GM21717 (cell line): ENCODE measurements at regions not wholly inside any gene's neighbourhood (a gene's known extent, or its start where the extent isn't known, plus 50 kb on each side); places are given as distances from the start of the nearest gene placed in this dataset.
"Not testable (repeated sequence)": the region's sequence is repeated elsewhere in the genome, so short reads cannot be mapped to it uniquely, and the experiment has no call there.

Experiments
- ATAC-seq: cut with Tn5 transposase; IDR thresholded peaks from one replicate; pipeline ENCODE4 v1.9.1; 2021; ENCODE audit warnings: mild to moderate bottlenecking, moderate library complexity; ENCODE audit not compliant: unreplicated experiment

DNA sequence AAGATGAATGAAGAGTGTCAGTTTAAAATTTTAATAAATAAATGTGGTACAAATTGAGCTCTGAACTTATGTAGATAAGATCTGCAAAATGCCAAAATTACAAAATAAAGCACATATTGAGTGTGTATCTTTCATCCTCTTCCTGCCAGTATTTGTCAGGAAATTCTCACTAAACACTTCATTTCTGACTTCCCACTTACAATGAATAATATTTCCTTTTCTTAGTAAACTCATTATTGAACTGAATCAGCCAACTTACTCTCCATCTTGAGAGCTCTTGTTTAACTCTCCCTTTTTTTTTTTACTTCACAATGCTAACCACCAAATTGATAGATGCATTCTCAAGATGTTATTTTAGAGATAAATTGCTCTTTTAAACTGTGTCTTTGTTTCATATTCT, 1230.2 kb downstream of the JRKL start:
- ATAC-seq: no peak

DNA sequence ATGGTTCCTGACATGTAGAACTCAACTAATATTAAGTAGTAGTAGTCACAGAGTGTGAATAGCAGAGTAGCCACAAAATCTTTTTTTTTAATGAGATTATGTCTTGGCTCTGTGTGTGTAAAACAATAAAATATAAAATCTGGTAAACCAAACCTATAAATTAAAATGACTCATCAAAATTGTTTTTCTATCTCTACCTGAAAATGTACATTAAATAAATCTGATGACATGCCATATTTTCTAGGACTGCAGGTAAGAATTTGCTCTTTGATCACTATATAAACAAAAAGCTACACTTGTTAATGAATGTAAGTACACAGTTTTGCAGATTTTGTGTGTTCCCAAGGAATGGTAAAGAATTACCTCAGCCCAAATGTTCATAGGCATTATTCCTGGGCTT, 1231.5 kb downstream of the JRKL start:
- no peak for ATAC-seq

DNA sequence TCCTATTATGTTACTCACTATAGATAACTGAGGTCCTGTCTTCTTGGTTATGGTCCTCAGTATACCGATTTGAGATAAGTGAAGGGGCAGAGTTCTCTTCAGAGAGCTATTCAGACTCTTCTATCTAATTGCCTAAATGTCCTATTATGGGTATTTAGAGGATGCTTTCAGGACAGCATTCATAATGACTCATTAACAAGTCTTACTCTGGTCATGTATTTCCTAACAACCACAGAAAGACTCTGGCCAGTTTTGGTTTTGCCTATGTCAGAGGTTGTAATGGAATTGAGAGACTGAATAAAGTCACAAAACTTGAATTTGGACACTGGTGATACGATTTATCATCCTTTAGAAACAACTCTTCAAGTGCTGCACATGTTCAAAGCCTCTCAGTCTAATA, 1233.0 kb downstream of the JRKL start:
- no peak for ATAC-seq

DNA sequence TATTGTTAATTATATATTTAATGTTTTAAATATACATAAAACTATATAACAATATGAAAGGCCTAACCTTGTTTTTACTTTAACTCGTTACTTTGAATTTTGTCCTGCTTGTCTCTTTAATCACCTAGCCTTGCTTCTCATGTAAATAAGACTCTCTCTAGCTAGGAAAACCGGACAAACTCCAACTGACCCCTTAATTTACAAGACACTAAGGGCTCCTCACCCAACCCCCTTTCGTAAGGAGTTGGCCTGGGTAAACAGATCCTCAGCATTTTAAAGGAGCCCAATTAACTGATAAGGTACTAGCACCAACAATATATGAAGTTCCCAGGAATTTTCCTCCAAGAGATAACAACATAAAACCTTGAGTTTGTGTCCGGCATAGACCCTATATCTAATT, 1246.9 kb downstream of the JRKL start:
- not testable (repeated sequence) for ATAC-seq

DNA sequence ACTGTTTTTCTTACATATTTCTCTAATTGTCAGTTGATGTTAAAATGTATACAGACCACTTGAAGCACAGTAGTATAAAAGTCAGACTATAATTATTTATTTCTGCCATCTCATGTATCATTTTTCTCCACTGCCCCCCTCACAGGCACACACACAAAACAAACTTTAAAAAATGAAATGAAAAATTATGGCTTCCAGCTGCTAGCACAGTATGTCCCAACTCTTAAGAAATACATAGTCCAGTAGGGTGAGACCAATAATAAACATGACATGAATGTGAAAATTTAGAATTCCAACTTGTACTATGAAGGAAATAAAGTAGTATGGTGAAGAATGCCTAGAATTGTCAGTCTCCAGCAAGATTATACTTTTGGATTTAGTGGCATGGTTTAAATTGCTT, 1247.9 kb downstream of the JRKL start:
- ATAC-seq: no peak

DNA sequence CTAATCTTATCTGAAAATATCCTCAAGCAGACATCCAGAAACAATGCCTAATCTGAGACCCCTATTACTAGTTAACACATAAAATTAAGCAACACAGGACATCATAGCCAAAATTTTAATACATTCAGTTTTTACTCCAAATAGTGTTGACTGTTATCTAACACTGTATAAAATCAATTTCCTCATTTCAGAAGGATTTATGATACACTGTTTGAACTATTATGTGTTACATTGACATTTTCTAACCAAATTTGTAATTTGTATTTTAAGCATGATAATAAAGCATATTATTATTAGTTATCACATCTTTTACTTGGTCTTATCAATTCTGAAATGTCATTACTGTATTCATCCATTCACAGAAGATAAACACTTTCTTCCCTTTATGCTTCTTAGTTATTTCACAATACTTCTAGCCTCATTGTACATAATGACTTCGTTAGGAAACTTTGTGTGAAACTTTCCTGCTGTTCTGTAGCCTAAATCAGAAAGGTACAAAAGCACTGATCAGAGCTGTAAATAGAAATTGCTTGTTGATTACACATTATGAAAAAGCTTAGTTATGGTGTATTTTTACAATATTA, 1248.9 kb downstream of the JRKL start:
- ATAC-seq: no peak

DNA sequence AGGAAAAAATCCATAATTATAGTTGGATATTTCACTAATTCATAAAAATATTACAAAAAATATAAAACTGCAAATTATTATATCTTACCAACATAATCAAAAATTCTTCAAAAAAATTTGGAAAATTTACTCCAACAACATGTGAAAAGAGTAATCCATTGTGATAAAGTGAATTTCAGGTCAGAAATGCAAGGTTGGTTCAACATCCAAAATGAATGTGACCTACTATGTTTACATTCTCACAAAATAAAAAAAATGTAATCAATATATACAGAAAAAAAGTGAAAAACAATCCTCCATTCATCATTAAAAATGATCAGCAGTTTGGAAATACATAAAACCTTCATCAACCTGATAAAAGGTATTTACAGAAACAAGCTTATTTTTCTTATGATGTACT, 1252.2 kb downstream of the JRKL start:
- ATAC-seq: no peak

DNA sequence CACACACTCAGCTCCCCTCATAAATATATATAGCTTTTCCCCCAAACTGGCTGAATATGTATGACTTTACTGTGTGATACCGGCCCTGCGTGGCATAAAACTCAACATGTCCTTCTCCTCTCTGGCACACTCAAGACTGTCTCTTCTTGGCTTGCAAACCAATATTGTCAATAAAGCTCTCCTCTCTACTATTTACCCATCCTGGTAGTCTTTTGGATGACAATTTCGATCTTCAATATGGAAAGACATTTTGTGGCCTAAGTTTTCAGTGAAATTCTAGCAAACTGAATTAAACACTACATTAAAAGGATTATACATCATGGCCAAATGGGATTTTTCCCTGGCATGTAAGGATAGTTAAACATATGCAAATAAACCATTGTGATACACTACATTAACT, 1255.9 kb downstream of the JRKL start:
- no peak for ATAC-seq

DNA sequence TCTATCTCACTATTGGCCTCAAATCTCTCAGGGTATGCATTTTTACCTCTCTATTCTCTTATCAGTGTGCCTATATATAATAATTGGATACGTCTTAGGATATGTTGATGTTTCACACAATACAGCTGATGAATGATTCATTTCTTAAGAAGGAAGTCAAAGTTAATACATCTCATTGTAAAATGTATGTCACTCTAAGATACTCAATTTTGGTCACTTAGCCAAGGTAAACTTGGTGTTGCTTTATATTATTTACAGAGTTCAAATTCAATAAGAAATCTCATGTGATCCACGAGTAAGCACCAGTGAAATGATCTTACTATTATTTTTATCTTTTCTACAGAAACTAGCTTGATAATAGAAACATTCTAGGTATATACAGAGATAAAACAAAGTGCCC, 1266.5 kb downstream of the JRKL start:
- no peak for ATAC-seq

DNA sequence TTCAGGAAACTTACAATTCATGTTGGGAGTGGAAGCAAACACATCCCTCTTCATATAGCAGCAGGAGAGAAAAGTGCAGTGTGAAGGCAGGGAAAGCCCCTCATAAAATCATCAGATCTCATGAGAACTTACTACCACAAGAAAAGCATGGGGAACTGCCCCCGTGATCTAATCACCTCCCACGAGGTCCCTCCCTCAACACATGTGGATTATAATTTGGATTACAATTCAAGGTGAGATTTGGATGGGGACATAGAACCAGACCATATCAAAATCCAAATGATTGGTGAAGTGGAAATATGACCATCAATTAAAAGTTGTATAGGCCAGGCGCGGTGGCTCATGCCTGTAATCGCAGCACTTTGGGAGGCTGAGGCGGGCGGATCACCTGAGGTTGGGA, 1268.0 kb downstream of the JRKL start:
- no peak for ATAC-seq

DNA sequence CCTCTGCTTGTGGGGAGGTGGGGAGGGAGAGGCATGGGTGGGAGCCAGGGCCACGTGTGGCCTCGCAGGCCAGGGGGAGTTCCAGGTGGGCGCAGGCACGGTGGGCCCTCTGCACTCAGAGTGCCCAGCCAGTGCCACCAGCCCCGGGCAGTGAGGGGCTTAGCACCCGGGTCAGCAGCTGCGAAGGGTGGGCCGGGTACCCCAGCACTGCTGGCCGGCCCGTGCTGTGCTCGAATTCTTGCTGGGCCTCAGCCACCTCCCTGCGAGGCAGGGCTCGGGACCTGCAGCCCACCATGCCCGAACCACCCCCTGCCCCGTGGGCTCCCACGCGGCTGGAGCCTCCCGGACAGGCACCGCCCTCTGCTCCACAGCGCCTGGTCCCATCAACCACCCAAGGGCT, 1277.2 kb downstream of the JRKL start:
- no peak for ATAC-seq

DNA sequence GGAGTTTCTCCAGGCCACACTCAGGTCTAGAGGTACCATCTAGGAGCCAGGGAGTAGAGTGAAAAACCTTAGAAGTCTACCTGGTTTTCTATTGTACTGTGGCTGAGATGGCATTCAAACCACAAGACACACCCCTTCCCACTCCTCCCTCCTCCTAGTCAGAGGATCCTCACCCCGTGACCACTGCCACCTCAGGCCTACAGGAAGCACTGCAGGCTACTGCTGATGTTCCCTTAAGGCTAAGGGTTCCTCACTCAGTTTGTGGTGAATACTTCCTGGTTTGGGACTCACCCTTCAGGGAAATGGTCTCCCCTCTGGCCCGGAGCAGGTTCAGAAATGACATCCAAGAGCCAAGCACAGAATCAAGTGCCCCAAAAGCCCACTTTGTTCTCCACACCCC, 1293.9 kb downstream of the JRKL start:
- ATAC-seq: peak; percentile 69

DNA sequence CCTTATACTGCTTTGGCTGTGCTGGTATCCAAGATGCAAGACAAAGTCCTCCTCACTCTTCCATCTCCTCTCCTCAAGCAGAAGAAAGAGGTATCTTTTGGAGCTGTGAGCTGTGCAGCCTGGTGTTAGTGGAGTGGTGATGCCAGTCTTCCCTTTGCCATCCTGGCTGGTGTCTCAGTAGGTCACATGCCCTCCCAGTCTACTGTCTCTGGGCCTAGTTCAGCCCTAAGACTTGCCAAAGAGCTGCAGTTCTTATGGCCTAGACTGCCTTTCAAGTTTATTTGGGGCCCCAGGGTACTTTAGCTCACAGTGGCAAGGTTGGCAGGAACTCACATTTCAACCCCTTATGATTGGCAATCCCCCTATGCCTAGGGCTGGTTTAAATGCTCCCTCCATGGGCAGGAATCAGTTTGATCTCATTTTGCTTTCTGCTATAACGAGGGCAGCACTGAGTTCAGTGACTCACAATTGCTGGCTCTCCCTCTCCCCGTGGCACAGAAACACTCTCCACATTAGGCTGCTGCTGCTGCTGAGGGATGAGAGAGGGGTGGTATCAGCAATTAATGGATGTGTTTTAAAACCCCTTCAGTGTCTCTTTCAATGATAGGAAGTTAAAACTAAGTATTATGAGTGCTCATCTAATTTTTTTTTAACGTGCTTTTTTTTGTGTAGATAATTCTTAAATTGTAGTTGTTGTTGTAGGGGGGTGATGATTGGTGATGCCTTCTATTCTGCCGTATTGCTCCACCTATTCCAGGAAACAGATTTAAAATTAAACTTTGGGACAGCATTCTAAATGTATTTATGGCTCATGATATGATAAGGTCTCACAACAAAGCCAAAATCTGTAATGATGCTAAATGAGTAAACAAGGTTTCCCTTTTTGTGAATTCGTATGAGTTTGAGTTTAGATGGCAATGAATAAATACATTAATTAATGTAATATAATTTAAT, 1295.0 kb downstream of the JRKL start:
- no peak for ATAC-seq

DNA sequence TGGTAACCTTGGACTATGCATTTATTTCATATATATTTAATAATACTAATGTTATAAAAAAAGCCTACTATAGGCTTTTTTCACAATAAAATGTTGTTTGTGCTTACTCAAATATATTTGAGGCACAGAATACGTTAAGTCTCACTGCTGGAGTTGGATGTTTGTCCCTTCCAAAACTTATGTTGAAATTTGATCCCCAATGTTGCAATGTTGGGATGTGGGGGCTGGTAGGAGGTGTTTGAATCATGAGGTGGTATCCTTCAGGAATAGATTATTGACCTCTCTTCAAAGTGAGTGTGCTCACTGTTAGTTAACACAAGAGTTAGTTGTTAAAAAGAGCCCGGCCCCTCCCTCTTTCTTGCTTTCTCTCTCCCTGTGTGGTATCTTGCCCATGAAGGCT, 1295.9 kb downstream of the JRKL start:
- ATAC-seq: no peak

DNA sequence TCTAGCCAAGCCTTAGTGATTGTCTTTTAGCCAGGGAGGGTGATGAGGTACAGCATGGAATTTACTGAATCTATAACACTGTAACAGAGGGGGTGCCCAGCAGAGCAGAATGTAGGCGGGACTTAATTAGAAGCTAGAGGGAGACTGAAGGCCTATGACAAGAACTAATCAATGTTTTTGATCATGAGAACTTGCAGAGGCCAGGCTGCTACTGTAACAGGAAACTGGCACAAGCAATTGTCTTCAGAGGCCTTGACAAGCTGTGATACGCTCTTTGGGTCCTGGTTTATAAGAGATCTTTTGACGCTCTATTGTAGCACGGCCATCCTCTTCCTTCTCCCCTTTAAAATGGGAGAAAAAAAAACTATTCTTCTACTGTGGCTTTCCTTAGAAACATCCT, 1297.3 kb downstream of the JRKL start:
- no peak for ATAC-seq

DNA sequence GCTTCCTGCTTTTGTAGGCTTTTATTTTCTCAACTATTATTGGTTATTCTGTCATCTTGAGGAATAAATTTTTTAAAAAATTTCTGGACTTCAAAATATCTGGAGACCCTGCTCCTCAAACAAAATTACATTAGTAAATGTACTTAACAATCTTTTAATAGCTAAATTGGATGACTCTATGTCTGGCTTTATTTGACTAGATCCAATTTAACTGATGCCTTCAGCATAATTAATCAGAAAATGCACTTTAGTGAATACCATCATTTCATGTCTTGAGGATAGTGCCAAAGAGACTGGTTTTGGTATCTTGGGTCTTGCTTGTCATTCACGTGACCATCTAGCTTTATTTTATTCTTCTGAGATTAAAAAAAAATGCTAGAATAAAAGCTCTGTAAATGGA, 1301.2 kb downstream of the JRKL start:
- no peak for ATAC-seq

DNA sequence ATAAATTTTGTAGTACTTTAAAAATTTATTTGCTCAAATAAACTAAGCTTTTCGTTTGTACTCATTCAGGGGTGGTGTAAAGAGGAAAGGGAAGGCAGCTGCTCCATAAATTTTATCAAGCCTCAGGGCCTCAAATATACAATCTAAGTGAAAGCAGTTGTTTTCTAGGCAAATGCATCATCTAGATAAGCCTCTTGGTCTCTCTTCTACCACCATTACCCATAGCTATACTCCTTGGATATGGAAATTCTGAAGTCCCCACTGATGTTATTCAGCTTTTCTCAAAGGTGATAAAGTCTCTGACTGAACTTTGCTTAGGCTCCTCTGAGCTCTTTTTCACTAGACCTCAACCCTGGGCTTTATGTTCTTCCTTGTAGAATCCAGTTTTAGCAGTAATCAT, 1313.1 kb downstream of the JRKL start:
- no peak for ATAC-seq

DNA sequence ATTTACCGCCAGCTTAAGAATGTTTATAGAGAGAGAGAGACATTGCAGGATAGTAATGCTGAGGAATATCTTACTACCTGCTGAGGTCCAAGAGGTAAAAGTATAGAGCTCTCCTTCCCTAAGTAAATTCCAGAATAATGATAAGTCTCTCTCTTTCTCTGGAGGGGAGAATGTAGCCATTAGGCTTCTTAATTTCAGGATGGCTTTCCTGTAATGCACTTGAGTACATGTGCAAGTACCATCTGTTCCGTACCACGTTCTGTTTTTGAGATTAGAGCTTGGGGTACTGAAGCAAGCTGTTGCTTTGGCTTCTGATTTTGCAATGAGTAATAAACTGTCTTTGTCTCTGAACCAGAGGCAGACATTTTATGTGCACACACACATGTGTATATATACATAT, 1314.0 kb downstream of the JRKL start:
- no peak for ATAC-seq

DNA sequence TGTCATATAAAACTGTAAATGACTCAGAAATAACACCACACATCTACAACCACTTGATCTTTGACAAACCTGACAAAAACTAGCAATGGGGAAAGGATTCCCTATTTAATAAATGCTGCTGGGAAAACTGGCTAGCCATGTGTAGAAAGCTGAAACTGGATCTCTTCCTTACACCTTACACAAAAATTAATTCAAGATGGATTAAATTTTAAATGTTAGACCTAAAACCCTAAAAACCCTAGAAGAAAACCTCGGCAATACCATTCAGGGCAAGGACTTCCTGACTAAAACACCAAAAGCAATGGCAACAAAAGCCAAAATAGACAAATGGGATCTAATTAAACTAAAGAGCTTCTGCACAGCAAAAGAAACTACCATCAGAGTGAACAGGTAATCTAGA, 1315.3 kb upstream of the CNTN5 start:
- ATAC-seq: not testable (repeated sequence)

DNA sequence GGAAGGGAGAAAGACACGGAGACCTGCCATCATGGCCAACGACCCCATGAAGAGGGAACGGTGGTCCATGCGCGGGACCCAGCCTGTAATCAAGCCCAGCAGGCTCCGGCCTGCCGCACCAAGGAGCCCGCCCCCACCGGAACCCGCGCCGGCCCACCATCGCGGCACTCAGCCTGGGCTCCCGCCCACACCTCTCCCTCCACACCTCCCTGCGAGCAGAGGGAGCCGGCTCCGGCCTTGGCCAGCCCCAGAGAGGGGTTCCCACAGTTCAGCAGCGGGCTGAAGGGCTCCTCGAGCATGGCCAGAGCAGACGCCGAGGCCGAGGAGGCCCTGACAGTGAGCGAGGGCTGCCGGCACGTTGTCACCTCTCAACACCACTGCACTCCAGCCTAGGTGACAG, 1302.8 kb upstream of the CNTN5 start:
- no peak for ATAC-seq

DNA sequence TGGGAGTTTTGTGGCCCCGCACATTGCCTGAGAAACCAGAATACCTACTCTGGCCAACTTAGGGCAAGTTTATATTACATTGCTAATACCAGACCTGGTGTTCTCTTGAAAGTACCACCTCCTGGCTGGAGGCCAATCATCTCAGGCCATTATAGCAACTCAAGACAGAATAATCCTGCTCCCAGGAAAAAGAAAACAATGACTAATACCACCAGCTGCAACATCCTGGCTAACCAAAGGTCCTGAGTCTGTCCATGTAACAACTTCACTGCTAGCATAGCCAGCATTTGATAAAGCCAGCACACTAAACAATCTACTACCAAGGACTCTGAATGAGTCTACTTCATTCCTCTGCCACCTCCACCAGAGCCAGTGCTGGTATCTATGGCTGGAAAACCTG, 1298.7 kb upstream of the CNTN5 start:
- no peak for ATAC-seq

DNA sequence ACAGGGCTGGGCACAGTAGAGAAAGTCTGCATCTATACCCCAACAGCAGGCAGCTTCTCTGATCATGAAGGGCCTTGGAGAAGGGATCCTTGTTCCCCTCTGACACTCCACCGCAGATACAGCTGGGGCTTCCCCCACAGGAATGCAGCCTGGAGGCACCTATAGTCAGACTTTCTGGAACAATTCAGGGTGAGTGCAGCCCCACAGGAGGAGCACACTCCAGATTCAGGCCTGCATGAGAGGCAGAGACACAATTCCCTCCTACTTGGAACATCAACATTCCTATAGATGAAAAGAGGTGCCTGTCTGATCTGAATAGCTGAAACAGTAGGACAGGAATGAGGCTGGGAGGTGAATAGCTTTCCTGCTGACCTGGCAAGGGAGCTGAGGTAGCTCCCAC, 1298.0 kb upstream of the CNTN5 start:
- ATAC-seq: no peak
